Iris pigment epithelial cell (primary cell): ENCODE measurements at regions not wholly inside any gene's neighbourhood (a gene's known extent, or its start where the extent isn't known, plus 50 kb on each side); places are given as distances from the start of the nearest gene placed in this dataset.
A peak's percentile ranks its signal among the peaks of the same experiment; 100 is the strongest.

Experiments
- DNase-seq: peaks from one replicate; pipeline ENCODE4 v3.0.0-alpha.2; 2011; ENCODE audit warnings: low read depth

GRCh38 chr11:45597097-45597496, 68.3 kb downstream of the CHST1 start:
- DNase-seq, result no peak

DNA sequence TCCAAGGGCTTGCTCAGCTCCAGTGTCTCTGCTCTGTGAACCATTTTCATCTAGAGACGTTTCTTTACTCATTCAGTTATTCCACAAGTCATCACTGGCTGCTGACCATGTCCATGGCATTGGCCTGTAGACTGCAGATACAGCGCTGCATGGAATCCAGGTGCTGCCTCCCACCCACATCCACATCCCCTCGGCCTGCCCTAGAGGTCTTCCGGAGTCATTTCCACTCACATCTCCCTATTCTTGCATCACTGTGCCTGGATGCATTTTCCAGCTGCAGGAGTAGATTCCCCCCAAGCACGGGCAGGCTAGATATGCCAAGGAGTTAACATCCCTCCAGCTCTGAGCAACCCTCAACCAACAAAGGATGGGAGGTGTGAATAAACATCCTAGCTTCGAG, 68.9 kb downstream of the CHST1 start:
- no peak for DNase-seq

DNA sequence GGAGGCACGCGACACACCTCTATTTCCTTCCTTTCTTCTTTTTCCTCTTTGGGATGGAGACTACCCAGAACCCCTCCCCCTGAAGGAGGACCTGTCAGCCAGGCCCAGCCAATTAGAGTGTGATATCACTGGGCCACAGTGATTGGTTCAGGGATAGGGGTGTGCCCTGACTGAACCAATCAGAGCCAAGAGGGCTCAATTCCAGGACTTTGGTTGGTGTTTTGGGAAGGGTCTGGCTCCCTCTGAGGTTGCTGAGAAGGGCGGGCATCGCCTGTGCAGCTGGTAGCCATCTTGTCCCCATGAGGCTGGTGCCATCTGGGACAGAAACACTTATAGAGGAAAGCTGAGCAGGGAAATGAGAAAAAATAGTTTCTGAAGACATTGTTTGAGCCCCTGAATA, 71.4 kb downstream of the CHST1 start:
- DNase-seq, result no peak

GRCh38 chr11:45592636-45593035, 72.8 kb downstream of the CHST1 start:
- no peak for DNase-seq

- no peak for DNase-seq
Measured at GRCh38 chr11:45590743-45591142, 74.7 kb downstream of the CHST1 start.

DNA sequence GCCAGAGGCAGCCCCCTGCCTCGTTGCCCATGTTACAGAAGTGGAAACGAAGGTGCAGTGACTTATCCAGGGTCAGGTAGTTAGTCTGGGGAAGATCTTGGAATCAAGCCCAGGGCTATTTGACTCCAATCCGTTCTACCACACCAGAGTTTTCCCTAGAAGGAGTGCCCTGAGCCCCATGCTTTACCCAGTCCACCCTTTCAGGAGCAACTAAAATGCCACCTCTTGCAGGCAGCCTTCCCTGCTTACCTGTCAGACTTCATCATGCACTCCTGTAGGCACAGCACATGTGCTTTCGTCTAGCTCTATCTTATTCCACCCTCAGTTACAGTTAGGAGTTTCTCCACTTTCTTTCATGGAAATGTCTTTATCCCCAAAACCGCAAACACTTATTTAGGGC, 80.2 kb downstream of the CHST1 start:
- no peak for DNase-seq

- no peak for DNase-seq
Measured at GRCh38 chr11:45583981-45584566, 81.3 kb downstream of the CHST1 start.

DNA sequence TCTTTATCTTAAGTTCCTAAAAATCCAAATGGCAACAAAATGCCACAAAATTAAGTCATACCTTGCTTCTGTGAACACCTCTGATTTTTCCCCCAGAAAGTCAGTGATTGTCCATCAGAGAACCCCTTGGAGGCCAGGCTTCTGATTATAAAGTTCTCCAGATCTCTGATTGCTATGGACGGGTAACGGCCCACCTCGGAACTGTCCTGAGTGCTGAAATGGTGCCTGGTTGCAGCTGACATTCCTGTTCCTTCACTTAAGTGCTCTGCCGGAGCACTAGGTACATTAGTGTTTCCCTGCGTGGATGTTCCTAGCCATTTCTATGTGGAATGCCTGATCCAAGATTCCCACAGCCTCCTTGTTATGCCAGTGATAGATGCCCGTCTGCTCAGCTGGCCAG, 85.0 kb downstream of the CHST1 start:
- DNase-seq, result peak; percentile 58

DNA sequence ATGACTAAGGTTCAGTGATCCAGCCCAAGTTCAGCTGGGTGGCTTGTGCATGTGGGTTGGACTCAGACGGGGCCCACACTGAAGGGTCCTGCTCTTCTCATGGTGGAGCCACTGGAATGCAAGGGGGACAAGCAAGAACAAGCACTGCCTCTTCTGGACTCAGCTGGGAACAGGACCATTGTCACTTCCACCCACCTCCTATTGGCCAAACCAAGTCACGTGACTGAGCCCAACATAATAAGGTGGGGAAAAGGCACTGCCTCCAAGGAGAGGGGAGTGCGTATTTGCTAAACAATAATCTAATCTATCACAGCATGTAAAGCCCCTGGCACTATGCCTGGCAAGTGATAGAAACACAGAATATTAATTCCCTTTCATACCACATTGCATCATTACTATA, 87.1 kb downstream of the CHST1 start:
- DNase-seq, result no peak

DNA sequence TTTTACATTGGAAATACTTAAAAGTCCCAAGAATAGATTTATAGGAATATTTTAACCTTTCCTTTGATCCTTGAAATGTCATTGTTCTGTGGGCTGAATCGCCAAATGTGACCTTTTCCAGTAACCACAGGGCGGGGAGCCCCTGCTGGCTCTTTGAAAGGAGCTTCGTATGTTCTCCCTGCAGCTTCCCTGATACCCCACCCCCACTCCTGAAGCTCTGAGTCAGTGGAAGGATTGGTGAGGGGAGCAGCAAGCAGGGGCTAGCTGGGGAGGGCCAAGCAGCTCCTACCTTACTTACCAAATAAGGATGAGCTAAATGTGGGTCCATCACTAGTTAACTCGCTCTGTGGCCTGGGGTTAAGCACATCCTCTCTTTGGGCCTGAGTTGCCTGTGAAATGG, 87.7 kb downstream of the CHST1 start:
- no peak for DNase-seq

GRCh38 chr11:45576461-45577215, 88.8 kb downstream of the CHST1 start:
- no peak for DNase-seq

DNA sequence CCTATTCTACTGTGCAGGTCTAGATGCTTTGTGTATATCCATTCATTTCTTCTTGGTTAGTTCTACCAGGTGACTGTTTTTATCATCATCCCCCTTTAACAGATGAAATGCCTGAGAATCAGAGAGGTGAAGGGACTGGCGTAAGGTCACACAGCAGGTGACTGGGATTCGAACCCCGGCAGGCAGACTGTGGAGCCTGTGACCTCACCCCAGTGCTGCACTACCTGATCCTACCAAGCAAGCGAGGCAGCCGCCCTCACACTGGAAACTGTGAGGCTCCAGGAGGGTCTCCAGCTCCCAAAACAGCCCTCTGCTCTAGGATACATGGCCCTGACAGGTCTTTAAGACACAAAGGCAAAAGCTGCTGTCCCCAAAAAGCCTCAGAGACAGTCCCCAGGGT, 91.7 kb downstream of the CHST1 start:
- DNase-seq, result no peak

- DNase-seq, result no peak
Measured at GRCh38 chr11:45572354-45573123, 92.9 kb downstream of the CHST1 start.

GRCh38 chr11:45569776-45570175, 95.6 kb downstream of the CHST1 start:
- no peak for DNase-seq

- no peak for DNase-seq
Measured at GRCh38 chr11:45568049-45568448, 97.4 kb downstream of the CHST1 start.

DNA sequence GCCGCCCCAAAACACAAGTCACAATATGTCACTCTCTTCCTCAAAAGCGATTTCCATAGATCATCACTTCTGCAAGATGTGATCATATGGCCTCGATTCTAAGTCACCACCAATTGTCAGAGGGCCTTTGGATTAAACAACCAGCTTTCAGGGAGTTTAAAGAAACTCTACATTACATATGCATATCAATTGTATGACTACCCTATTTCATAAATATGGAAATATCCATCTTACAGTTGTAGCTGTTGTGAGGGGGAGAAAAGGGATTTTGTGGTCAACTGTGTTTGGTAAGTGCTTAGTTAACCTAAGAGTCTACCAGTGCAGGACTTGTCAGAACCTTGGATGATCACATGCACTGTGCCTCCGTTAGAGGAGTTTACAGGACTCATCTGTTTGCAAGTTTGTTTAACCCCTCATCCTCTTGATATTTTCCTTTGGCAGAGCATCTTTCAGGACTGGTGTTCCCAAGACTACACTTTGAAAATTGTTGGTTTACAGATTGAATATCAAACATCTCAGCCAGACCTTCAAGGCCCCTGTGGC, 99.9 kb downstream of the CHST1 start:
- DNase-seq, result no peak

- DNase-seq, result no peak
Measured at GRCh38 chr11:45563810-45564209, 101.6 kb downstream of the CHST1 start.

DNA sequence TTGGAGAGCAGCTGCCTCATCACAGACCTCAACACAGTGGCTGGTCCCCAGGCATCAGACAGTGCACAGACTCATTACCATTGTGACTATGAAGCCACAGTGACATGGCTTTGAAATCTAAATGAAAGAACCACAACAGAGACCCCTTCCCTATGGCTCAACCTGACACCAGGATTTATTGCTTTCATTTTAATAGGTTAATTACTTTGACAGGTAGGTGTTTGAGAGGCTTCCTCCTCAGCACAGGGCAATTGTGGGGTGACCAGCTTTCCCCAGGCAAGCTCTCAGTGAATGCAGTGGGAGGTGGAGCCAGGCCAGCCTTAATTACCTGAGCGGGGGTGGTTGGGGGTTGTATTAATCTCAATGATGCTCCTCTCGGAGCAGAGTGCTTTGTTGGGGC, 102.3 kb downstream of the CHST1 start:
- DNase-seq, result no peak

GRCh38 chr11:45560913-45561281, 104.5 kb downstream of the CHST1 start:
- no peak for DNase-seq

DNA sequence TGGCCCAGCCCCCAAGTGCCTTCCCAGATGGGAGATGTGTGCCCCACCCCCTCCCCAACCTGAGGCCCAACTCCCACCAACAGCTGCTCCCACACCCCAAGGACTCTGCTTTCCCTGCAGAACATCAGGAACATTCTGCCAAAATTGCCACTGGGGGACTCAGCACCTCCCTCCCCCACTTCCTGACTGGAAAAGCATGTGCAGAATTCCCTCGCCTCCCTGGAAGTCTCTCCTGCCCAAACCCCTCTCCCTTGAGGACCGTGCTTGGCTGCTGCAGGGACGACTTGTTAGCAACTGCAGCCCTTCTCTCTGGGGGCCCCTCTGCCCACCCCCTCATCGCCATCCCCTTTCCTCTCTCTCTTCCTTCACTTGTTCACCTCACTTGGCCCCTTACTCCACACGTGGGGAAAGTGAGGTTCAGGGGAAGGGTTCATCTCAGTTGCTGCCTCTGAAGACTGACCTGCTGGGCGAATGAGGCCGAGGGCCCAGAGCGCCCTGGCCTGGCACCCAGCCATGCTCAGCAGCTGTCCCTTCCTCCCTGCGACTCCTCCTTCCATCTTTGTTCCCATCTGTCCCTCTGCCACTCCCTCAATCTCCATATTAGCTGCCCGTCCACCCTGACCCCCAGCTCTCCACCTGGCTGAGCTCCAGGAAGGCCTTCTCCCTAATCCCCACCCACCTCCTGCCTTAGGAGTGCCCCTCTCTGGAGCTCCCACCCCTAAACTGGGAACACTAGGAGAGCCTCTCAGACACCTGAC, 105.1 kb downstream of the CHST1 start:
- DNase-seq, result no peak

DNA sequence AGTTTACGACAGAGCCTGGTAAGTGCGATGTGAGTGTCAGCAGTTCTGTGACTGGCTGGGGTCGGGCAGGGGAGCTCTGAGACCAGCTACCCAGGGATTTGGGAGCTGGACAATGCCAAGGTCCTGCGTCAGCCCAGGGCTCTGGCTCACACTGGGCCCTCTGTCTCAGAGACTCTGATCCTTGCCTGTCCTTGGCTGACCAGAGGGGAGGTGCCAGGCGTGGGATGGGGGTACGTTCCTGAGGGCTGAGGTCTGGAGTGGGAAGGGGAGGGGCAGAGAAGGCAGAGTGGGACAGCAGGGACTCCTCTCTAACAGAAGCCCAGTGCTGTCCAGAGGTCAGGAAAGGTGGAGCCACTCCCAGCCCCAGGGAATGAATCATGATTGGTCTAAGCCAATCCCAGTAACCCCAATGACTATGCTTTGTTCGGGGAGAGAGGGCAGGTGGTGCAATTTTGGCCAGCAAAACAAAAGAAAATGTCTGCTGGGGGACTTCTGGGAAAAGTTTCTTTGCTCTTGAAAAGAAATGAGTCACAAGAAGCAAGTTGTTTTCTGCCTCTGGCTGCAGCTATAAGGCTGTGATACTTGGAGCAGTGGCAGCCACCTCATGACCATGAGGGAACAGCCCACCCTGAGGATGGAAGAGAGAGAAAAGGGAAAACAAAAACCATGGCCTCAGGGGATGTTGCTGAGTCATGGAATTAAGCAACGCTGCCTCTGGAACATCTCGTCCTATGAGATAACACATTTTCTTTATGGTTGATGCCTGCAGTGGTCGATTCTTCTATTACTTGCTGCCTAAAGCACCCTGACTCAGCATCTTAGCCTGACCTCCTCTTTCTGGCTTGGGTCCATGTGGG, 108.3 kb downstream of the CHST1 start:
- DNase-seq, result peak; percentile 43
